GM23338 (cell line): ENCODE measurements at regions not wholly inside any gene's neighbourhood (a gene's known extent, or its start where the extent isn't known, plus 50 kb on each side); places are given as distances from the start of the nearest gene placed in this dataset.

Experiments
- ATAC-seq: fragments of 200-7000 bp; cut with Tn5 transposase; 3 replicates; pipeline ENCODE4 v1.9.1; 2020
- DNase-seq: peaks from one replicate; pipeline ENCODE4 v3.0.0-alpha.2; 2015; ENCODE audit warnings: low spot score
- H2AFZ ChIP-seq: fragments of 200-600 bp; sonication (generic); 2 replicates; pipeline ENCODE4 v1.8.0; 2016; ENCODE audit warnings: antibody characterized with exemption, mild to moderate bottlenecking, moderate library complexity
- H3F3A ChIP-seq: fragments of 200-600 bp; sonication (generic); replicated peaks from 2 replicates; pipeline ENCODE4 v1.8.0; 2017; ENCODE audit warnings: antibody characterized with exemption, mixed run types, low read depth
- H3K27ac ChIP-seq: fragments of 200-600 bp; sonication (generic); 2 replicates; pipeline ENCODE4 v1.6.1; 2016; ENCODE audit warnings: low read depth
- H3K27me3 ChIP-seq: fragments of 200-600 bp; sonication (generic); 2 replicates; pipeline ENCODE4 v1.8.0; 2016; ENCODE audit warnings: mild to moderate bottlenecking, mixed run types, moderate library complexity; ENCODE audit not compliant: insufficient read depth
- H3K36me3 ChIP-seq: fragments of 200-600 bp; sonication (generic); 2 replicates; pipeline ENCODE4 v1.8.0; 2016; ENCODE audit warnings: mild to moderate bottlenecking; ENCODE audit not compliant: insufficient read depth
- H3K4me1 ChIP-seq: fragments of 200-600 bp; sonication (generic); 2 replicates; pipeline ENCODE4 v1.8.0; 2016; ENCODE audit warnings: mild to moderate bottlenecking, moderate library complexity; ENCODE audit not compliant: insufficient read depth
- H3K4me2 ChIP-seq: fragments of 200-600 bp; sonication (generic); 2 replicates; pipeline ENCODE4 v1.7.1; 2017; ENCODE audit warnings: mixed run types
- H3K4me3 ChIP-seq: fragments of 200-600 bp; sonication (generic); 2 replicates; pipeline ENCODE4 v1.6.1; 2016; ENCODE audit warnings: mixed run types
- H3K79me2 ChIP-seq: fragments of 200-600 bp; sonication (generic); replicated peaks from 2 replicates; pipeline ENCODE4 v1.8.0; 2017; ENCODE audit warnings: mild to moderate bottlenecking; ENCODE audit not compliant: insufficient read depth
- H3K9me2 ChIP-seq: fragments of 200-600 bp; sonication (generic); 2 replicates; pipeline ENCODE4 v1.8.0; 2017; ENCODE audit not compliant: insufficient read depth
- H4K20me1 ChIP-seq: fragments of 200-600 bp; sonication (generic); replicated peaks from 2 replicates; pipeline ENCODE4 v1.8.0; 2017; ENCODE audit warnings: mild to moderate bottlenecking; ENCODE audit not compliant: insufficient read depth
- H3K27ac Mint-ChIP-seq: 2 replicates; pipeline ENCODE4 v1.8.0; 2020; ENCODE audit warnings: inconsistent platforms, mild to moderate bottlenecking, moderate library complexity, mixed read lengths
- H3K27me3 Mint-ChIP-seq: 3 replicates; pipeline ENCODE4 v1.8.0; 2022; ENCODE audit warnings: low read depth, mild to moderate bottlenecking, moderate library complexity, mixed read lengths, inconsistent platforms; ENCODE audit not compliant: insufficient read depth, poor library complexity
- H3K36me3 Mint-ChIP-seq: 3 replicates; pipeline ENCODE4 v1.8.0; 2021; ENCODE audit warnings: low read depth, mild to moderate bottlenecking, inconsistent platforms, moderate library complexity, mixed read lengths
- H3K4me1 Mint-ChIP-seq: 3 replicates; pipeline ENCODE4 v1.8.0; 2020; ENCODE audit warnings: mild to moderate bottlenecking, inconsistent platforms, mixed read lengths
- H3K4me3 Mint-ChIP-seq: 3 replicates; pipeline ENCODE4 v1.8.0; 2021; ENCODE audit warnings: moderate library complexity, mild to moderate bottlenecking, inconsistent platforms, mixed read lengths
- H3K9me3 Mint-ChIP-seq: 3 replicates; pipeline ENCODE4 v1.8.0; 2020; ENCODE audit warnings: moderate library complexity, mild to moderate bottlenecking, inconsistent platforms, mixed read lengths
- CREB1 ChIP-seq: fragments of 250-450 bp; sonication (Bioruptor Pico); IDR thresholded peaks from 2 replicates; pipeline ENCODE4 v1.5.0; 2020; ENCODE audit warnings: low read depth, mild to moderate bottlenecking, moderate library complexity
- ETS1 ChIP-seq: IDR thresholded peaks from 2 replicates; pipeline ENCODE4 v1.6.1; 2016; ENCODE audit warnings: antibody characterized with exemption
- EZH2phosphoT487 ChIP-seq: fragments of 200-600 bp; sonication (generic); IDR thresholded peaks from one replicate; pipeline ENCODE4 v1.8.1; 2018; ENCODE audit warnings: antibody characterized with exemption; ENCODE audit not compliant: unreplicated experiment
- JUNB ChIP-seq: IDR thresholded peaks from one replicate; pipeline ENCODE4 v1.6.1; 2016; ENCODE audit warnings: antibody characterized with exemption; ENCODE audit not compliant: unreplicated experiment
- NANOG ChIP-seq: IDR thresholded peaks from 2 replicates; pipeline ENCODE4 v1.6.1; 2016; ENCODE audit warnings: antibody characterized with exemption, borderline replicate concordance
- POLR2AphosphoS5 ChIP-seq: IDR thresholded peaks from 2 replicates; pipeline ENCODE4 v1.6.1; 2016; ENCODE audit warnings: antibody characterized with exemption, low read depth
- STAT1 ChIP-seq: IDR thresholded peaks from one replicate; pipeline ENCODE4 v1.6.1; 2016; ENCODE audit warnings: antibody characterized with exemption; ENCODE audit not compliant: unreplicated experiment
- ZNF114 ChIP-seq: fragments of 250-450 bp; sonication (Bioruptor Pico); IDR thresholded peaks from 2 replicates; pipeline ENCODE4 v1.5.0; 2020; ENCODE audit warnings: mild to moderate bottlenecking, moderate library complexity
- ZNF331 ChIP-seq: fragments of 250-450 bp; sonication (Bioruptor Pico); IDR thresholded peaks from 2 replicates; pipeline ENCODE4 v1.5.0; 2020; ENCODE audit warnings: low read depth, mild to moderate bottlenecking, moderate library complexity
- TF ChIP-seq, protein P1 (sequence below): fragments of 250-450 bp; sonication (Bioruptor Pico); IDR thresholded peaks from 2 replicates; pipeline ENCODE4 v1.5.0; 2020; ENCODE audit warnings: mild to moderate bottlenecking, moderate library complexity
- TF ChIP-seq, protein P2 (sequence below): IDR thresholded peaks from one replicate; pipeline ENCODE4 v1.6.1; 2018; ENCODE audit warnings: antibody characterized with exemption; ENCODE audit not compliant: unreplicated experiment
- TF ChIP-seq, protein P3 (sequence below), 2 experiments: fragments of 200-600 bp in 1 of 2; sonication (generic) in 1 of 2; conservative IDR thresholded peaks; 2 replicates each; pipeline versions ENCODE4 v1.5.1 to v1.6.1; 2016 to 2017; ENCODE audit warnings: antibody characterized with exemption in 2 of 2, low read depth in 2 of 2, mild to moderate bottlenecking in 2 of 2, moderate library complexity in 1 of 2

DNA sequence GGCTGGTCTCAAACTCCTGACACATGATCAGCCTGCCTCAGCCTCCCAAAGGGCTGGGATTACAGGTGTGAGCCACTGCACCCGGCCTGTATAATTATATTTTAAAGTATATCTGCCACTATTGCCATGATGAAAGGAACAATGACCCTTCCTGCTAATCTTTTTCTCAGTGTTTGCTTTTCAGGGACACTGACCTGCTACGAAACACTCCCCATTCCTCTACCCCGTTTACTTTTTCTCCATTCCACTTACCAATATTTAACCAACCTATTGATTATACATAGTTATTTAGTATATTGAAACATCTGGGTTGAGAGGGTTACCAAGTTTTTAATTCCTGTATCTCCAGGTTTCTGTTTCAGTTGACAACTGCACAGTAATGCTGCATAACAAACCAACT, 331.9 kb upstream of the NDST3 start (continued):
- TF ChIP-seq, protein P1, sequence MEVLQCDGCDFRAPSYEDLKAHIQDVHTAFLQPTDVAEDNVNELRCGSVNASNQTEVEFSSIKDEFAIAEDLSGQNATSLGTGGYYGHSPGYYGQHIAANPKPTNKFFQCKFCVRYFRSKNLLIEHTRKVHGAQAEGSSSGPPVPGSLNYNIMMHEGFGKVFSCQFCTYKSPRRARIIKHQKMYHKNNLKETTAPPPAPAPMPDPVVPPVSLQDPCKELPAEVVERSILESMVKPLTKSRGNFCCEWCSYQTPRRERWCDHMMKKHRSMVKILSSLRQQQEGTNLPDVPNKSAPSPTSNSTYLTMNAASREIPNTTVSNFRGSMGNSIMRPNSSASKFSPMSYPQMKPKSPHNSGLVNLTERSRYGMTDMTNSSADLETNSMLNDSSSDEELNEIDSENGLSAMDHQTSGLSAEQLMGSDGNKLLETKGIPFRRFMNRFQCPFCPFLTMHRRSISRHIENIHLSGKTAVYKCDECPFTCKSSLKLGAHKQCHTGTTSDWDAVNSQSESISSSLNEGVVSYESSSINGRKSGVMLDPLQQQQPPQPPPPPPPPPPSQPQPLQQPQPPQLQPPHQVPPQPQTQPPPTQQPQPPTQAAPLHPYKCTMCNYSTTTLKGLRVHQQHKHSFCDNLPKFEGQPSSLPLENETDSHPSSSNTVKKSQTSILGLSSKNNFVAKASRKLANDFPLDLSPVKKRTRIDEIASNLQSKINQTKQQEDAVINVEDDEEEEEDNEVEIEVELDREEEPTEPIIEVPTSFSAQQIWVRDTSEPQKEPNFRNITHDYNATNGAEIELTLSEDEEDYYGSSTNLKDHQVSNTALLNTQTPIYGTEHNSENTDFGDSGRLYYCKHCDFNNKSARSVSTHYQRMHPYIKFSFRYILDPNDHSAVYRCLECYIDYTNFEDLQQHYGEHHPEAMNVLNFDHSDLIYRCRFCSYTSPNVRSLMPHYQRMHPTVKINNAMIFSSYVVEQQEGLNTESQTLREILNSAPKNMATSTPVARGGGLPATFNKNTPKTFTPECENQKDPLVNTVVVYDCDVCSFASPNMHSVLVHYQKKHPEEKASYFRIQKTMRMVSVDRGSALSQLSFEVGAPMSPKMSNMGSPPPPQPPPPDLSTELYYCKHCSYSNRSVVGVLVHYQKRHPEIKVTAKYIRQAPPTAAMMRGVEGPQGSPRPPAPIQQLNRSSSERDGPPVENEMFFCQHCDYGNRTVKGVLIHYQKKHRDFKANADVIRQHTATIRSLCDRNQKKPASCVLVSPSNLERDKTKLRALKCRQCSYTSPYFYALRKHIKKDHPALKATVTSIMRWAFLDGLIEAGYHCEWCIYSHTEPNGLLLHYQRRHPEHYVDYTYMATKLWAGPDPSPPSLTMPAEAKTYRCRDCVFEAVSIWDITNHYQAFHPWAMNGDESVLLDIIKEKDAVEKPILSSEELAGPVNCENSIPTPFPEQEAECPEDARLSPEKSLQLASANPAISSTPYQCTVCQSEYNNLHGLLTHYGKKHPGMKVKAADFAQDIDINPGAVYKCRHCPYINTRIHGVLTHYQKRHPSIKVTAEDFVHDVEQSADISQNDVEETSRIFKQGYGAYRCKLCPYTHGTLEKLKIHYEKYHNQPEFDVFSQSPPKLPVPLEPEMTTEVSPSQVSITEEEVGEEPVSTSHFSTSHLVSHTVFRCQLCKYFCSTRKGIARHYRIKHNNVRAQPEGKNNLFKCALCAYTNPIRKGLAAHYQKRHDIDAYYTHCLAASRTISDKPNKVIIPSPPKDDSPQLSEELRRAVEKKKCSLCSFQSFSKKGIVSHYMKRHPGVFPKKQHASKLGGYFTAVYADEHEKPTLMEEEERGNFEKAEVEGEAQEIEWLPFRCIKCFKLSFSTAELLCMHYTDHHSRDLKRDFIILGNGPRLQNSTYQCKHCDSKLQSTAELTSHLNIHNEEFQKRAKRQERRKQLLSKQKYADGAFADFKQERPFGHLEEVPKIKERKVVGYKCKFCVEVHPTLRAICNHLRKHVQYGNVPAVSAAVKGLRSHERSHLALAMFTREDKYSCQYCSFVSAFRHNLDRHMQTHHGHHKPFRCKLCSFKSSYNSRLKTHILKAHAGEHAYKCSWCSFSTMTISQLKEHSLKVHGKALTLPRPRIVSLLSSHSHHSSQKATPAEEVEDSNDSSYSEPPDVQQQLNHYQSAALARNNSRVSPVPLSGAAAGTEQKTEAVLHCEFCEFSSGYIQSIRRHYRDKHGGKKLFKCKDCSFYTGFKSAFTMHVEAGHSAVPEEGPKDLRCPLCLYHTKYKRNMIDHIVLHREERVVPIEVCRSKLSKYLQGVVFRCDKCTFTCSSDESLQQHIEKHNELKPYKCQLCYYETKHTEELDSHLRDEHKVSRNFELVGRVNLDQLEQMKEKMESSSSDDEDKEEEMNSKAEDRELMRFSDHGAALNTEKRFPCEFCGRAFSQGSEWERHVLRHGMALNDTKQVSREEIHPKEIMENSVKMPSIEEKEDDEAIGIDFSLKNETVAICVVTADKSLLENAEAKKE (CRISPR knock-in tag), result no peak
- TF ChIP-seq ZNF114 (CRISPR knock-in tag), result no peak
- TF ChIP-seq POLR2AphosphoS5, result no peak

DNA sequence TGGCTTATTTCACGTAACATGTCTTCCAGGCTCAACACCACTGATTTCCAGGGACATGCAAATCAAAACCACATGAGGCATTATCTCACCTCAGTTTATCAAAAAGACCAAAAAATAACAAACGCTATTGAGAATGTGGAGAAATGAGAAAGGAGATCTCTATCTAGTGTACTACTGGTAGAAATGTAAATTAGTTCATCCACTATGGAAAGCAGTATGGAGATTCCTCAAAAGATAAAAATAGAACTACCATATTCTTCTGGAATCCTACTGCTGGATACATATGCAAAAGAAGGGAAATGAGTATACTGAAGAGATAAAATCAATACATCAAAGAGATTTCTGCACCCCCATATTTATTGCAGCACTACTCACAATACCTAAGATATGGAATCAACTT, 329.6 kb upstream of the NDST3 start:
- Histone ChIP-seq H3K9me2 (no peaks in the 10 kb centered on the region; the same call in 1 of the 2 replicates), H3K4me2 (no peak overlapping the region), H3K4me3 (no peak overlapping the region), H2AFZ (no peak overlapping the region), H3F3A (no peaks in the 10 kb centered on the region), H3K36me3 (no peaks in the 10 kb centered on the region), H3K4me1 (no peaks in the 10 kb centered on the region), H3K79me2 (no peaks in the 10 kb centered on the region), H3K27me3 (no peaks in the 10 kb centered on the region), H3K27ac (no peak overlapping the region), H4K20me1 (no peaks in the 10 kb centered on the region)
- Mint-ChIP-seq H3K27me3 (no peaks in the 10 kb centered on the region), H3K4me3 (no peak overlapping the region), H3K36me3 (peaks cover 3% of the 10 kb centered on the region; the same call in 1 of the 3 replicates), H3K27ac (no peak overlapping the region), H3K9me3 (peaks cover 26% of the 10 kb centered on the region; the same call in 2 of the 3 replicates), H3K4me1 (no peaks in the 10 kb centered on the region)
- no peak for DNase-seq
- no peak for ATAC-seq
- TF ChIP-seq CREB1 (no peak), NANOG (no peak), EZH2phosphoT487 (no peak), ZNF331 (CRISPR knock-in tag) (no peak), JUNB (no peak), ETS1 (no peak), STAT1 (no peak), POLR2AphosphoS5 (no peak)
- TF ChIP-seq, protein P2, sequence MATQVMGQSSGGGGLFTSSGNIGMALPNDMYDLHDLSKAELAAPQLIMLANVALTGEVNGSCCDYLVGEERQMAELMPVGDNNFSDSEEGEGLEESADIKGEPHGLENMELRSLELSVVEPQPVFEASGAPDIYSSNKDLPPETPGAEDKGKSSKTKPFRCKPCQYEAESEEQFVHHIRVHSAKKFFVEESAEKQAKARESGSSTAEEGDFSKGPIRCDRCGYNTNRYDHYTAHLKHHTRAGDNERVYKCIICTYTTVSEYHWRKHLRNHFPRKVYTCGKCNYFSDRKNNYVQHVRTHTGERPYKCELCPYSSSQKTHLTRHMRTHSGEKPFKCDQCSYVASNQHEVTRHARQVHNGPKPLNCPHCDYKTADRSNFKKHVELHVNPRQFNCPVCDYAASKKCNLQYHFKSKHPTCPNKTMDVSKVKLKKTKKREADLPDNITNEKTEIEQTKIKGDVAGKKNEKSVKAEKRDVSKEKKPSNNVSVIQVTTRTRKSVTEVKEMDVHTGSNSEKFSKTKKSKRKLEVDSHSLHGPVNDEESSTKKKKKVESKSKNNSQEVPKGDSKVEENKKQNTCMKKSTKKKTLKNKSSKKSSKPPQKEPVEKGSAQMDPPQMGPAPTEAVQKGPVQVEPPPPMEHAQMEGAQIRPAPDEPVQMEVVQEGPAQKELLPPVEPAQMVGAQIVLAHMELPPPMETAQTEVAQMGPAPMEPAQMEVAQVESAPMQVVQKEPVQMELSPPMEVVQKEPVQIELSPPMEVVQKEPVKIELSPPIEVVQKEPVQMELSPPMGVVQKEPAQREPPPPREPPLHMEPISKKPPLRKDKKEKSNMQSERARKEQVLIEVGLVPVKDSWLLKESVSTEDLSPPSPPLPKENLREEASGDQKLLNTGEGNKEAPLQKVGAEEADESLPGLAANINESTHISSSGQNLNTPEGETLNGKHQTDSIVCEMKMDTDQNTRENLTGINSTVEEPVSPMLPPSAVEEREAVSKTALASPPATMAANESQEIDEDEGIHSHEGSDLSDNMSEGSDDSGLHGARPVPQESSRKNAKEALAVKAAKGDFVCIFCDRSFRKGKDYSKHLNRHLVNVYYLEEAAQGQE, result no peak
- TF ChIP-seq, protein P3, sequence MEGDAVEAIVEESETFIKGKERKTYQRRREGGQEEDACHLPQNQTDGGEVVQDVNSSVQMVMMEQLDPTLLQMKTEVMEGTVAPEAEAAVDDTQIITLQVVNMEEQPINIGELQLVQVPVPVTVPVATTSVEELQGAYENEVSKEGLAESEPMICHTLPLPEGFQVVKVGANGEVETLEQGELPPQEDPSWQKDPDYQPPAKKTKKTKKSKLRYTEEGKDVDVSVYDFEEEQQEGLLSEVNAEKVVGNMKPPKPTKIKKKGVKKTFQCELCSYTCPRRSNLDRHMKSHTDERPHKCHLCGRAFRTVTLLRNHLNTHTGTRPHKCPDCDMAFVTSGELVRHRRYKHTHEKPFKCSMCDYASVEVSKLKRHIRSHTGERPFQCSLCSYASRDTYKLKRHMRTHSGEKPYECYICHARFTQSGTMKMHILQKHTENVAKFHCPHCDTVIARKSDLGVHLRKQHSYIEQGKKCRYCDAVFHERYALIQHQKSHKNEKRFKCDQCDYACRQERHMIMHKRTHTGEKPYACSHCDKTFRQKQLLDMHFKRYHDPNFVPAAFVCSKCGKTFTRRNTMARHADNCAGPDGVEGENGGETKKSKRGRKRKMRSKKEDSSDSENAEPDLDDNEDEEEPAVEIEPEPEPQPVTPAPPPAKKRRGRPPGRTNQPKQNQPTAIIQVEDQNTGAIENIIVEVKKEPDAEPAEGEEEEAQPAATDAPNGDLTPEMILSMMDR (conservative IDR thresholded peaks at IDR 0.05; ENCODE audit: low read depth in 2 of 2), result no peak
